WERI-Rb-1 (cell line): ENCODE measurements at regions not wholly inside any gene's neighbourhood (a gene's known extent, or its start where the extent isn't known, plus 50 kb on each side); places are given as distances from the start of the nearest gene placed in this dataset.

ENCODE experiments used
- DNase-seq: peaks from one replicate; pipeline ENCODE4 v3.0.0-alpha.2; 2020
- H3K27ac ChIP-seq: fragments of 250-450 bp; sonication (Bioruptor Pico); 2 replicates; pipeline ENCODE4 v1.5.1; 2020; ENCODE audit warnings: mild to moderate bottlenecking, moderate library complexity
- H3K27me3 ChIP-seq: fragments of 250-450 bp; sonication (Bioruptor Pico); 2 replicates; pipeline ENCODE4 v1.5.1; 2021; ENCODE audit warnings: mild to moderate bottlenecking, low read depth, moderate library complexity; ENCODE audit not compliant: insufficient read depth, severe bottlenecking
- H3K36me3 ChIP-seq: fragments of 250-450 bp; sonication (Bioruptor Pico); 2 replicates; pipeline ENCODE4 v1.5.1; 2020; ENCODE audit warnings: mild to moderate bottlenecking, moderate library complexity
- H3K4me3 ChIP-seq: 2 replicates; pipeline ENCODE4 v1.5.1; 2011; ENCODE audit warnings: low read depth, mild to moderate bottlenecking, control low read depth, low read length
- H3K9me3 ChIP-seq: fragments of 250-450 bp; sonication (Bioruptor Pico); 2 replicates; pipeline ENCODE4 v1.5.1; 2021; ENCODE audit warnings: mild to moderate bottlenecking, moderate library complexity; ENCODE audit not compliant: severe bottlenecking
- TF ChIP-seq, protein P1 (sequence below): IDR thresholded peaks from 2 replicates; pipeline ENCODE4 v1.5.1; 2011; ENCODE audit warnings: low read depth, mild to moderate bottlenecking, control low read depth, inconsistent platforms, low read length

DNA sequence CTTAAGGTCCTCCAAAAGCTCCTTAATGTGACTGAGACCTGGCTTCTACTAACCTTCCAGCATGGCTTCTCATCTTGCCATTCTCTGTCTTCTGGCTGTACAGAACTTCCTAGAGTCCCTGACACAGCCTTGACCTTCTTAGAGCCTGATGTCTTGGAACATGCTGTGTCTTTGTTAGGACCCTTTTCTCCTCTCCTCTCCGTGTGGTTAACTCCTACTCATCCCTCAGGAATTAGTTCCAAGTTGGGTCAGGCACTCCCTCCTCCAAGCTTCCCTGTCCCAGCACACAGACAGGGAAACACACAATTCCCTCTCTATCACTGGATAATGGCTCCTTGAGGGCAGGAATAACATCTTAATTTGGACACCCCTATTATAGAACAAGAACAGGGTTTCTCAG, 275.4 kb upstream of the USP24 start:
- H3K9me3 ChIP-seq = no peaks in the 10 kb centered on the region
- no peaks in the 10 kb centered on the region for H3K36me3 ChIP-seq
- H3K4me3 ChIP-seq = no peak overlapping the region
- TF ChIP-seq, protein P1, sequence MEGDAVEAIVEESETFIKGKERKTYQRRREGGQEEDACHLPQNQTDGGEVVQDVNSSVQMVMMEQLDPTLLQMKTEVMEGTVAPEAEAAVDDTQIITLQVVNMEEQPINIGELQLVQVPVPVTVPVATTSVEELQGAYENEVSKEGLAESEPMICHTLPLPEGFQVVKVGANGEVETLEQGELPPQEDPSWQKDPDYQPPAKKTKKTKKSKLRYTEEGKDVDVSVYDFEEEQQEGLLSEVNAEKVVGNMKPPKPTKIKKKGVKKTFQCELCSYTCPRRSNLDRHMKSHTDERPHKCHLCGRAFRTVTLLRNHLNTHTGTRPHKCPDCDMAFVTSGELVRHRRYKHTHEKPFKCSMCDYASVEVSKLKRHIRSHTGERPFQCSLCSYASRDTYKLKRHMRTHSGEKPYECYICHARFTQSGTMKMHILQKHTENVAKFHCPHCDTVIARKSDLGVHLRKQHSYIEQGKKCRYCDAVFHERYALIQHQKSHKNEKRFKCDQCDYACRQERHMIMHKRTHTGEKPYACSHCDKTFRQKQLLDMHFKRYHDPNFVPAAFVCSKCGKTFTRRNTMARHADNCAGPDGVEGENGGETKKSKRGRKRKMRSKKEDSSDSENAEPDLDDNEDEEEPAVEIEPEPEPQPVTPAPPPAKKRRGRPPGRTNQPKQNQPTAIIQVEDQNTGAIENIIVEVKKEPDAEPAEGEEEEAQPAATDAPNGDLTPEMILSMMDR = no peak
- no peak for DNase-seq
- H3K27ac ChIP-seq = no peak overlapping the region
- no peaks in the 10 kb centered on the region for H3K27me3 ChIP-seq

- no peak for DNase-seq
- H3K9me3 ChIP-seq = no peaks in the 10 kb centered on the region
- H3K27me3 ChIP-seq = no peaks in the 10 kb centered on the region
- TF ChIP-seq, protein P1 = no peak
- no peak overlapping the region for H3K27ac ChIP-seq
- H3K4me3 ChIP-seq = no peak overlapping the region
- H3K36me3 ChIP-seq = no peaks in the 10 kb centered on the region
Measured at GRCh38 chr1:55484173-55484572, 269.0 kb upstream of the USP24 start.

DNA sequence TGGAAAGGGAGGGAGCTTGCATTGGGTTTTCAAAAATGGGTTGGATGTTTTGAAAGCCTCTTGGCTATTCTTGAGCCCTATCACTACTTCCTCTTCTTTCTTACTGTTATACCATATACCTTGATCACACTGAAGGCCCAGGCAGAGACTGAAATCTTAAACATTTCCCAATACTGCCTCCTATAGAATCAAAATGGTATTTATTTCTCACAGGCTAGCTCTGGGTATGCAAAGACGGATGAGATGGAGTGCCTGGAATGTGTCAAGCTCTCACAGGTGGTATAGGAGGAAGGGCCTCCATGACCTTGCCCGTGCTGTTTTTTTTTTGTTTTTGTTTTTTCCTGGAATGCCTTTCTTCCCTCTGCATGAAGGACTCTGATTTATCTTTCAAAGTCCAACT, 268.4 kb upstream of the USP24 start:
- Histone ChIP-seq H3K4me3 (no peak overlapping the region), H3K27ac (no peak overlapping the region), H3K9me3 (no peaks in the 10 kb centered on the region), H3K36me3 (no peaks in the 10 kb centered on the region), H3K27me3 (peaks cover 6% of the 10 kb centered on the region)
- TF ChIP-seq, protein P1 = no peak
- DNase-seq = no peak

- Histone ChIP-seq H3K27me3 (peaks cover 10% of the 10 kb centered on the region), H3K36me3 (no peaks in the 10 kb centered on the region), H3K27ac (no peak overlapping the region), H3K9me3 (no peaks in the 10 kb centered on the region), H3K4me3 (no peak overlapping the region)
- TF ChIP-seq, protein P1 = no peak
- DNase-seq = no peak
Measured at GRCh38 chr1:55481634-55482033, 266.5 kb upstream of the USP24 start.

DNA sequence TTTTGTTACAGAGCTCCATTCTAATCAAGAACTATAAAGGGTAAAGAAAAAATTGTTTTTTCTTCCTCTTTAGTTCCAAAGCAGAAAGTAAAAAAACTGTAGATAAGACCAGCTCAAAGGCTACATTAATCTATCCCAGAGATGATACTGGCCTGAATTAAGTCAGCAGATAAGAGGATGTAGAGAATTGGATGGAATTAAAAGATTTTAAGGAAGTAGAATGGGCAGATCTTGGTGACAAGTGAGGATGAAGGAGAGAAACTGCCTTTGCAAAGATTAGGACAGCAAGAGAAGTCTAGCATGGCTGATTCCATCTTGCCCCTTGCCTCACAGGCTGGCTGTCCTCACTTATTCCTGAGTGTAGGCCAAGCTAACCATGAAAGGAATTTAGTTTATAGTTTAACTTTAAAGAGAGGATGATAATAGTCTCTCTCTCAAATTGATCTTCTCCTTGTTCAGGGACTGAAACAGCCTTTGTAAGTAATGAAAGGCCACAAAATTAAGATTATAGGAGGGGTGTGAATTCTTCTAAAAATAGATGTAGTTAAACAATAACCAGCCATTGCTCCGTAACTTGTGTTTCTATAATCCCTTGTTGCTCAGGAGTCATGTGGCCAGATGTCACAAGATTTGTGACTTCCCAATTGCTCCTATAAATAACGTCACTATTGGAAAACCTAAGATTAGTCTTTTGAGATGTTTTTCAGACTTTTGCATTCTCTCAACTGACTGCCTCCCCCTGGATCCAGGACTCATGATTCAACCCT, 265.0 kb upstream of the USP24 start:
- peak; percentile 27 for DNase-seq
- TF ChIP-seq, protein P1 = no peak
- H3K9me3 ChIP-seq = no peaks in the 10 kb centered on the region
- no peak overlapping the region for H3K27ac ChIP-seq
- H3K4me3 ChIP-seq = no peak overlapping the region
- H3K36me3 ChIP-seq = no peaks in the 10 kb centered on the region
- peaks cover 14% of the 10 kb centered on the region for H3K27me3 ChIP-seq

DNA sequence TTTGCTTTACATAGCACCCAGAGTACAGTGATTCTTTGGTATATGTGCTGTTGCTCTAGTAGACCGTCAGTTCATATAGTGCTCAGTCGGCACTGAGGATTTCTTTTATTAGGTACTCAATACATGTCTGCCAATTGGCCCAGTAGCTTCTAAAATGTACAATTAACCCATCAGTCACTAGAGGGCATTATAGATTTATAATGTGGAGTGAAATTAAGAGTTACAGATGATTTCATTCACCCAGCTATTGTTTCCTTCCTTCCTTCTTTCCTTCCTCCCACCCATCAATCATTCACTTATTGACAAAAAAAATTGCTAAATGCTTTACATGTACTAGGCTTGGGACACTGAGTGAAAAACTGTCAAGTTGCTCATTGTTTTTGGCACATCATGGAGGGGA, 263.6 kb upstream of the USP24 start:
- DNase-seq = no peak
- Histone ChIP-seq H3K36me3 (no peaks in the 10 kb centered on the region), H3K27me3 (peaks cover 20% of the 10 kb centered on the region), H3K9me3 (no peaks in the 10 kb centered on the region), H3K27ac (no peak overlapping the region), H3K4me3 (no peak overlapping the region)
- TF ChIP-seq, protein P1 = 0 out of 2 replicates have a peak, but pooled peaks have one; percentile 8
